ENCODE measurements at regions not wholly inside any gene's neighbourhood (a gene's known extent, or its start where the extent isn't known, plus 50 kb on each side); places are given as distances from the start of the nearest gene placed in this dataset.

- no peak for TF ChIP-seq CTCF (conservative IDR thresholded peaks at IDR 0.05; ENCODE audit: low read depth, low read length)
- no peak for TF ChIP-seq RAD21 (IDR thresholded peaks at IDR 0.05; ENCODE audit: low read length)
- no peak for TF ChIP-seq ELK1 (IDR thresholded peaks at IDR 0.05; ENCODE audit: borderline replicate concordance, low read depth, low read length)
- no peak for TF ChIP-seq USF2 (IDR thresholded peaks at IDR 0.05; ENCODE audit: low read depth, low read length)
- no peak for TF ChIP-seq RFX5 (IDR thresholded peaks at IDR 0.05; ENCODE audit: low read depth, low read length)
These were observed 199.5 kb upstream of the ZCCHC13 start for GRCh38 chrX:74104356-74105015.

All from IMR-90 (cell line).